ENCODE measurements at regions not wholly inside any gene's neighbourhood (a gene's known extent, or its start where the extent isn't known, plus 50 kb on each side); places are given as distances from the start of the nearest gene placed in this dataset.

GRCh38 chr21:15423676-15424445 is 305.9 kb upstream of the USP25 start:
- Histone ChIP-seq H3K27ac (no peak overlapping the region), H3K9ac (ENCODE audit: insufficient read length) (no peak overlapping the region), H3K4me3 (no peak overlapping the region), H3K36me3 (ENCODE audit: insufficient read depth, low read length) (no peaks in the 10 kb centered on the region), H3K9me3 (ENCODE audit: low read depth, low read length) (no peaks in the 10 kb centered on the region)
- no peak for DNase-seq (ENCODE audit: low read depth, low spot score)
- TF ChIP-seq POLR2AphosphoS5 (IDR thresholded peaks at IDR 0.05; ENCODE audit: borderline replicate concordance, low read depth, low read length) (no peak), FOXP2 (optimal IDR thresholded peaks at IDR 0.05; ENCODE audit: control extremely low read depth, extremely low read length, insufficient read depth) (no peak), EZH2 (IDR thresholded peaks at IDR 0.05) (no peak)

GRCh38 chr21:15425049-15425448 is 304.7 kb upstream of the USP25 start:
- H3K4me3 ChIP-seq = no peak overlapping the region
- TF ChIP-seq POLR2AphosphoS5 (IDR thresholded peaks at IDR 0.05; ENCODE audit: borderline replicate concordance, low read depth, low read length) (no peak), EZH2 (IDR thresholded peaks at IDR 0.05) (no peak), FOXP2 (optimal IDR thresholded peaks at IDR 0.05; ENCODE audit: control extremely low read depth, extremely low read length, insufficient read depth) (no peak)
- H3K9ac ChIP-seq (ENCODE audit: insufficient read length) = no peak overlapping the region
- H3K36me3 ChIP-seq (ENCODE audit: insufficient read depth, low read length) = no peaks in the 10 kb centered on the region
- H3K27ac ChIP-seq = no peak overlapping the region
- DNase-seq (ENCODE audit: low read depth, low spot score) = no peak
- H3K9me3 ChIP-seq (ENCODE audit: low read depth, low read length) = no peaks in the 10 kb centered on the region

- no peaks in the 10 kb centered on the region for H3K36me3 ChIP-seq (ENCODE audit: insufficient read depth, low read length)
- DNase-seq (ENCODE audit: low read depth, low spot score) = no peak
- no peaks in the 10 kb centered on the region for H3K9me3 ChIP-seq (ENCODE audit: low read depth, low read length)
- no peak overlapping the region for H3K9ac ChIP-seq (ENCODE audit: insufficient read length)
- H3K27ac ChIP-seq = no peak overlapping the region
- TF ChIP-seq FOXP2 (optimal IDR thresholded peaks at IDR 0.05; ENCODE audit: control extremely low read depth, extremely low read length, insufficient read depth) (no peak), EZH2 (IDR thresholded peaks at IDR 0.05) (no peak), POLR2AphosphoS5 (IDR thresholded peaks at IDR 0.05; ENCODE audit: borderline replicate concordance, low read depth, low read length) (no peak)
- no peak overlapping the region for H3K4me3 ChIP-seq
Observed at GRCh38 chr21:15430023-15430422, 299.8 kb upstream of the USP25 start.

- DNase-seq (ENCODE audit: low read depth, low spot score) = no peak
- TF ChIP-seq FOXP2 (optimal IDR thresholded peaks at IDR 0.05; ENCODE audit: control extremely low read depth, extremely low read length, insufficient read depth) (no peak), POLR2AphosphoS5 (IDR thresholded peaks at IDR 0.05; ENCODE audit: borderline replicate concordance, low read depth, low read length) (no peak), EZH2 (IDR thresholded peaks at IDR 0.05) (no peak)
- Histone ChIP-seq H3K36me3 (ENCODE audit: insufficient read depth, low read length) (no peaks in the 10 kb centered on the region), H3K9ac (ENCODE audit: insufficient read length) (no peak overlapping the region), H3K4me3 (no peak overlapping the region), H3K9me3 (ENCODE audit: low read depth, low read length) (no peaks in the 10 kb centered on the region), H3K27ac (no peak overlapping the region)
Observed at GRCh38 chr21:15430577-15430976, 299.2 kb upstream of the USP25 start.

GRCh38 chr21:15431053-15431452 is 298.7 kb upstream of the USP25 start:
- Histone ChIP-seq H3K4me3 (no peak overlapping the region), H3K9ac (ENCODE audit: insufficient read length) (no peak overlapping the region), H3K9me3 (ENCODE audit: low read depth, low read length) (no peaks in the 10 kb centered on the region), H3K27ac (no peak overlapping the region), H3K36me3 (ENCODE audit: insufficient read depth, low read length) (no peaks in the 10 kb centered on the region)
- DNase-seq (ENCODE audit: low read depth, low spot score) = no peak
- no peak for TF ChIP-seq POLR2AphosphoS5 (IDR thresholded peaks at IDR 0.05; ENCODE audit: borderline replicate concordance, low read depth, low read length)

GRCh38 chr21:15433091-15433490 is 296.7 kb upstream of the USP25 start:
- no peak overlapping the region for H3K9ac ChIP-seq (ENCODE audit: insufficient read length)
- TF ChIP-seq POLR2AphosphoS5 (IDR thresholded peaks at IDR 0.05; ENCODE audit: borderline replicate concordance, low read depth, low read length) (no peak), EZH2 (IDR thresholded peaks at IDR 0.05) (no peak), FOXP2 (optimal IDR thresholded peaks at IDR 0.05; ENCODE audit: control extremely low read depth, extremely low read length, insufficient read depth) (no peak)
- no peak overlapping the region for H3K27ac ChIP-seq
- no peaks in the 10 kb centered on the region for H3K36me3 ChIP-seq (ENCODE audit: insufficient read depth, low read length)
- no peak for DNase-seq (ENCODE audit: low read depth, low spot score)
- no peaks in the 10 kb centered on the region for H3K9me3 ChIP-seq (ENCODE audit: low read depth, low read length)
- H3K4me3 ChIP-seq = no peak overlapping the region

GRCh38 chr21:15434163-15434905 is 295.4 kb upstream of the USP25 start:
- no peak overlapping the region for H3K9ac ChIP-seq (ENCODE audit: insufficient read length)
- H3K9me3 ChIP-seq (ENCODE audit: low read depth, low read length) = no peaks in the 10 kb centered on the region
- TF ChIP-seq POLR2AphosphoS5 (IDR thresholded peaks at IDR 0.05; ENCODE audit: borderline replicate concordance, low read depth, low read length) = no peak
- no peak for TF ChIP-seq FOXP2 (optimal IDR thresholded peaks at IDR 0.05; ENCODE audit: control extremely low read depth, extremely low read length, insufficient read depth)
- no peak for TF ChIP-seq EZH2 (IDR thresholded peaks at IDR 0.05)
- H3K27ac ChIP-seq = no peak overlapping the region
- DNase-seq (ENCODE audit: low read depth, low spot score) = no peak
- no peak overlapping the region for H3K4me3 ChIP-seq
- no peaks in the 10 kb centered on the region for H3K36me3 ChIP-seq (ENCODE audit: insufficient read depth, low read length)

GRCh38 chr21:15436031-15436430 is 293.8 kb upstream of the USP25 start:
- no peak for TF ChIP-seq POLR2AphosphoS5 (IDR thresholded peaks at IDR 0.05; ENCODE audit: borderline replicate concordance, low read depth, low read length)
- TF ChIP-seq FOXP2 (optimal IDR thresholded peaks at IDR 0.05; ENCODE audit: control extremely low read depth, extremely low read length, insufficient read depth) = no peak
- no peak for TF ChIP-seq EZH2 (IDR thresholded peaks at IDR 0.05)
- Histone ChIP-seq H3K9me3 (ENCODE audit: low read depth, low read length) (no peaks in the 10 kb centered on the region), H3K9ac (ENCODE audit: insufficient read length) (no peak overlapping the region), H3K36me3 (ENCODE audit: insufficient read depth, low read length) (no peaks in the 10 kb centered on the region), H3K4me3 (no peak overlapping the region), H3K27ac (no peak overlapping the region)
- no peak for DNase-seq (ENCODE audit: low read depth, low spot score)

Data from SK-N-MC (cell line).